ENCODE measurements at regions not wholly inside any gene's neighbourhood (a gene's known extent, or its start where the extent isn't known, plus 50 kb on each side); places are given as distances from the start of the nearest gene placed in this dataset.

DNA sequence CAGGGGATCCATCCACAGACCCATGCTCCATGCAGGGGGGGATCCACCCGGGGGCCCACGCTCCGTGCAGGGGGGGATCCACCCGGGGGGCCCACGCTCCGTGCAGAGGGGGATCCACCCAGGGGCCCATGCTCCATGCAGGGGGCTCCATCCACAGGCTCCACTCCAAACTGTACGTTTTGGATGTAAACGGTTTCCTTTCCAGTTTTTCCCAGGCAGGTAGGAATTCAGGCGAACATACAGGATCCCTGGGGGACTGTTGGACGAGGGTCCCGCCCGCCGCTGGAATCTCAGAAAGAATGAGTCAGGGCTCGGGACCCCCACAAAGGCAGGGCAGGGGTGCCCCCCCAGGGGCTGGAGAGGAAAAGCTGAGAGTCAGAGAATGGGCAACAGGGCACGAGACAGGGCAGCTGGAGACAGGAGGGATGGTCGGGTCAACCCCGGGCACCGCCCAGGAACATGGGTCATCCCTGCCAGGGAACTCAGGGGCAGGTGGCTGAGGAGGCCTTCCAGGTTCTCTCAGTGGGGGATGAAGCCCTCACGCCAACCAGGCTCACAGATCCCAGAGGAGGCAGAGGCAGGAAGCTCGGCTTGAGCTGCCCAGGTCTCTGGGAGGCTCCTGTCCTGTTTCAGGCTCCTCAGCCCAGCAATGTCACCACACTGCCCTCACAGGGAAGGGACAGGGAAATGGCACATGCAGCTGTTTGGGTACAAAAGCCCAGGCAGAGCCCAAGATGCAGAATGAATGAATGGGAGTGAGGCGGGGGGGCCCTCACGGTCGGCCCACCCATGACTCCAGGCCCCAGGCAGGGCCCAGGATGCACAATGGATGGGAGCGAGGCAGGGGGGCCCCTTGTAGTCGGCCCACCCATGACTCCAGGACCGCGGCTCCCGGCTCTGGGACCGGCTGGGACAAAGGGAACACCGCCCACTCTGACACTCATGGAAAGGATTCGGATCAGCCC is 200.2 kb downstream of the BRD1 start:
- TF ChIP-seq CTCF (IDR thresholded peaks at IDR 0.05; ENCODE audit: insufficient read depth, low read length, poor library complexity, severe bottlenecking) (no peak), EZH2phosphoT487 (conservative IDR thresholded peaks at IDR 0.05; ENCODE audit: low read length) (no peak)
